ENCODE measurements at regions not wholly inside any gene's neighbourhood (a gene's known extent, or its start where the extent isn't known, plus 50 kb on each side); places are given as distances from the start of the nearest gene placed in this dataset.

GRCh38 chr13:21925720-21926119, 254.8 kb downstream of the FGF9 start:
- H3K4me1 ChIP-seq (ENCODE audit: control insufficient read depth, insufficient read depth, low read length) = no peaks in the 10 kb centered on the region
- no peaks in the 10 kb centered on the region for H3K9me3 ChIP-seq (ENCODE audit: control insufficient read depth, insufficient read depth, low read depth, low read length)
- CTCF ChIA-PET = no interaction called here
- H3K4me3 ChIP-seq (ENCODE audit: low read depth, low read length) = no peak overlapping the region
- no peaks in the 10 kb centered on the region for H3K36me3 ChIP-seq (ENCODE audit: control insufficient read depth in 2 of 2, insufficient read depth in 1 of 2, low read length in 2 of 2)
- TF ChIP-seq EGR2 (tag by site-specific recombination; IDR thresholded peaks at IDR 0.05; ENCODE audit: low read depth) = 0 out of 2 replicates have a peak, but pooled peaks have one; percentile 36
- TF ChIP-seq KLF1 (tag by site-specific recombination; IDR thresholded peaks at IDR 0.05) = no peak
- 0 out of 2 replicates have a peak, but pooled peaks have one; percentile 24 for TF ChIP-seq SCRT2 (tag by site-specific recombination; IDR thresholded peaks at IDR 0.05)
- no peak overlapping the region for H3K27ac ChIP-seq (ENCODE audit: extremely low read depth, low read depth, low read length)
- POLR2A ChIA-PET = no interaction called here

- no peak overlapping the region for H3K27ac ChIP-seq (ENCODE audit: extremely low read depth, low read depth, low read length)
- H3K4me3 ChIP-seq (ENCODE audit: low read depth, low read length) = no peak overlapping the region
- ChIA-PET POLR2A (no interaction called here), CTCF (no interaction called here)
- TF ChIP-seq ZBTB48 (tag by site-specific recombination; IDR thresholded peaks at IDR 0.05) (no peak), SCRT1 (tag by site-specific recombination; IDR thresholded peaks at IDR 0.05; ENCODE audit: borderline replicate concordance) (no peak), ZFP69B (tag by site-specific recombination; IDR thresholded peaks at IDR 0.05) (no peak), ZNF571 (tag by site-specific recombination; IDR thresholded peaks at IDR 0.05) (no peak), ZNF701 (tag by site-specific recombination; IDR thresholded peaks at IDR 0.05) (no peak), CTCF (tag by site-specific recombination; IDR thresholded peaks at IDR 0.05) (no peak), ZNF23 (tag by site-specific recombination; IDR thresholded peaks at IDR 0.05; ENCODE audit: borderline replicate concordance) (no peak), ZNF48 (tag by site-specific recombination; IDR thresholded peaks at IDR 0.05) (no peak), ZNF473 (tag by site-specific recombination; IDR thresholded peaks at IDR 0.05) (no peak), SP2 (tag by site-specific recombination; IDR thresholded peaks at IDR 0.05) (no peak)
- H3K9me3 ChIP-seq (ENCODE audit: control insufficient read depth, insufficient read depth, low read depth, low read length) = no peaks in the 10 kb centered on the region
- H3K4me1 ChIP-seq (ENCODE audit: control insufficient read depth, insufficient read depth, low read length) = peaks cover 6% of the 10 kb centered on the region; the same call in 1 of the 2 replicates
- no peaks in the 10 kb centered on the region for H3K36me3 ChIP-seq (ENCODE audit: control insufficient read depth in 2 of 2, insufficient read depth in 1 of 2, low read length in 2 of 2)
These were observed 258.5 kb downstream of the FGF9 start for GRCh38 chr13:21929400-21929799.

GRCh38 chr13:21930536-21930935, 259.7 kb downstream of the FGF9 start:
- ChIA-PET POLR2A (no interaction called here), CTCF (interaction anchor here (0.7 kb wide), 1 partner anchor 252 kb away, joined by 3 read pairs; no protein-coding TSS in a partner anchor)
- H3K4me3 ChIP-seq (ENCODE audit: low read depth, low read length) = no peak overlapping the region
- no peaks in the 10 kb centered on the region for H3K36me3 ChIP-seq (ENCODE audit: control insufficient read depth in 2 of 2, insufficient read depth in 1 of 2, low read length in 2 of 2)
- no peaks in the 10 kb centered on the region for H3K9me3 ChIP-seq (ENCODE audit: control insufficient read depth, insufficient read depth, low read depth, low read length)
- H3K27ac ChIP-seq (ENCODE audit: extremely low read depth, low read depth, low read length) = no peak overlapping the region
- TF ChIP-seq ZNF175 (tag by site-specific recombination; IDR thresholded peaks at IDR 0.05) (no peak), ZNF140 (tag by site-specific recombination; IDR thresholded peaks at IDR 0.05) (no peak), ZNF2 (tag by site-specific recombination; IDR thresholded peaks at IDR 0.05) (no peak), REST (tag by site-specific recombination; IDR thresholded peaks at IDR 0.05) (no peak), ZBTB10 (tag by site-specific recombination; IDR thresholded peaks at IDR 0.05) (no peak), ZNF704 (tag by site-specific recombination; IDR thresholded peaks at IDR 0.05) (no peak), ZNF114 (tag by site-specific recombination; IDR thresholded peaks at IDR 0.05) (no peak), KLF9 (tag by site-specific recombination; IDR thresholded peaks at IDR 0.05; ENCODE audit: low read depth) (no peak)
- H3K4me1 ChIP-seq (ENCODE audit: control insufficient read depth, insufficient read depth, low read length) = peaks cover 6% of the 10 kb centered on the region; the same call in 1 of the 2 replicates
